T-helper 2 cell (primary cell): ENCODE measurements at regions not wholly inside any gene's neighbourhood (a gene's known extent, or its start where the extent isn't known, plus 50 kb on each side); places are given as distances from the start of the nearest gene placed in this dataset.

Experiments used
- DNase-seq, 5 experiments: peaks; one replicate each; pipeline versions ENCODE4 v3.0.0 to v3.0.0-alpha.2; 2012 to 2022

- no peak for DNase-seq
Observed at GRCh38 chr7:81606078-81606863, 163.6 kb downstream of the HGF start.

GRCh38 chr7:81605493-81605892 is 164.4 kb downstream of the HGF start:
- DNase-seq = no peak

GRCh38 chr7:81604808-81605174 is 165.1 kb downstream of the HGF start:
- no peak for DNase-seq

DNA sequence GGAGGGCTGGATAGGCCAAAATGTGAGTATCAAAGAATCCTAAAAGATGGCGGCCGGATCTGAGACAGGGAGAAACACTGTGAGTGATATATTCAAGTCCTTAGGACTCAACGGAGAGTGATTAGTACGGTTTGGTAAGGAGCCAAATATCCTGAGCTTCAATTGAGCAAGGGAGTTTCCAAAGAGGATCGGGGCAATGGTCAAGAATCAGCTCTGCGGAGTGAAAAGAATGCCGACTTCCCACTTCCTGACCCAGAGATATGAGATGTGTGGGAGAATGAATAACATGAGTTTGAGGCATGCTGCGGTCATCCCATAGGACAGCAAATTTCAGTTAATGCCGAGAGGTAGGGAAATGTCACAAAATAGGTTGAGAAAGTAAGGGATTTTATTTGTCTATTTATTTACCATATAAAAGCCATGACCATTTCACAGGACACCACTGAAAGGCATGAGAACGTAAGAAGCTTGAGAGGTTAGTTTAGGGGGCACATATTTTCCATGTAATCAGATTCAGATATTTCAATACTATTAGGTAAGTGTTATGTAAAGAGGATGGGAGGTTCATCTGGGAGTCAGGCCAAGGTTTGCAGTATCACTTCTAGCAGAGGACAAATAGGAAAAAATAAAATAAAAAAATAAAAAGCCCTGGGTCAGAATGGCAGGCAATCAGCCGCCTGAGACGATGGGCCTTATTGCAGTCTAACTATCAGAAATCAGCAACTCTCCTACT is 165.6 kb downstream of the HGF start:
- DNase-seq = no peak

- DNase-seq = no peak
Observed at GRCh38 chr7:81600608-81601007, 169.2 kb downstream of the HGF start.

DNA sequence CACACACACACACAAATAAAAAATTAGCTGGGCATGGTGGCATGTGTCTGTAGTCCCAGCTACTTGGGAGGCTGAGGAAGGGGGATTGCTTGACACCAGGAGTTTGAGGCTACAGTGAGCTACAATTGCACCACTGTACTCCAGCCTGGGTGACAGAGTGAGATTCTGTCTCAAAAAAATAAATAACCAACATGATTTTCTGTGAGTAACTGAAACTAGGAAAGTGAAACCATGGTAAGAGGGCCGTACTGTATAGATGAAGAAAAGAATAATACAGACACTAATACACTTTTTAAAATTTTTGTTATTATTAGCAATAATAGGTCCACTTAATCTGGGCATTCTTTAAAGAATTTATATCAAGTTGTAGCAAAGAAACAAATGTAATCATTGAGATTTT is 170.9 kb downstream of the HGF start:
- no peak for DNase-seq

GRCh38 chr7:81594767-81595166 is 175.1 kb downstream of the HGF start:
- no peak for DNase-seq

DNA sequence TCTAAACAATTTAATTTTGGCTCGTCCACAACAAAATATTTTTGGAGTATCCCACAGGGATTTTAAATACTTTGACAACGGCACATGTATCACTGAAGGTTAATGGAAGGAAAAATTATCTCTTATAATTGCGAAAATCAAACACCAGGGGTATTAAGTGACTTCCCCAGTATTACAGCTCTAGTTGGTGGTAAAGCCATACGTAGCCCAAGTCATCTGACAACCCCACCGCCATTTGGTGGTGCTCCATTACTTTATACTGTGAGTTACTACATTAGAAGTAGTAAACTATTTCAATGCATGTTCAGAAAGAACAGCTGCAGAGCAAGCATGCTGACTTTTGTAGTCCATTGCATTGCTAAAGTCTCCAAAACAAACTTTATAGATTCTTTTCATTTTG is 179.7 kb downstream of the HGF start:
- DNase-seq = no peak

DNA sequence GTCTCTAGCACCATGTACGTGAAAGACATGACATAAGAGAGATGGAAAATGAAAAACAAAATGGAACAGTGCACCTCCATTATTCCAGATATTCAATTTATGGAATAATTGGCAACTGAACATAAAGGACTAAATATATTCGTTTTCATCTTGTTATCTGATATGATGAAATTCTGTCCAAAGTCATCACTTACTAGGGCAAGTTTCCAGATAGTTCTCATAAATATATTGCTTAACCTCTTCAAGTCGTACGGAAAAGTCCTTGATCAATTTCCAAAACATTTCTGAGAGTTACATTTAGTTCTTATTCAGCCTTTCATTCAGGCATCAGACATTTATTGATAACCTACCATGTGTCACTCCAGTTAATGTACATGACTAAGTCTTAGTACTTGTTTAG is 185.2 kb downstream of the HGF start:
- no peak for DNase-seq

DNA sequence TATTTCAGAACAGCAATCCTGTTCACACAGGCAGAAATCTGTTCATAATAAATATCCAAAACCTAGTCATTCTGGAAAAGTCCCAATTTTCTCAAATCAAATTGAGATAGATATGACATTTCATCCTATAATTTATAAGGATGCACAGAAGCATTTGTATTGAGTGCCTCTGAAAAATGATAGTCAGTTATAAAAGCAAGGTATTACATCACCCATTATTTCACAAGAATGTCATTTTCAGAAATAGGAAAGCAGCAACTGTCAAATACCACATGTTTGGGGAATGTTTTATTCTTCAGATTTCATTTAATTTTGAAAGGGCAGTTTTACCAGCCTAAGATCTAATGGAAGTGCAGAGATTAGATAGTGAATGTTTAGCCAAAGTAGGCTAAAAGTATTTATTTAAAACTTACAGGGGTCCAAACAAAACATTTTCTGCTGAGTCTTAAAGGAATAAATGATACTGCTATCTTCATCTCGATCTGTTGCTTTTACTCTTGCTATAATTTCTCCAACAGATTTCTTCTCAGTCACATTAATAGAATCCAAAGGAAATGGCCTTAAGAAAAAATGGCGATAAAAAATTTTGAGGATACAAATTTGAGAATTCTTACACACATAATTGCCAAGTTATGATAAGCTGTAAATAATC is 185.8 kb downstream of the HGF start:
- no peak for DNase-seq

DNA sequence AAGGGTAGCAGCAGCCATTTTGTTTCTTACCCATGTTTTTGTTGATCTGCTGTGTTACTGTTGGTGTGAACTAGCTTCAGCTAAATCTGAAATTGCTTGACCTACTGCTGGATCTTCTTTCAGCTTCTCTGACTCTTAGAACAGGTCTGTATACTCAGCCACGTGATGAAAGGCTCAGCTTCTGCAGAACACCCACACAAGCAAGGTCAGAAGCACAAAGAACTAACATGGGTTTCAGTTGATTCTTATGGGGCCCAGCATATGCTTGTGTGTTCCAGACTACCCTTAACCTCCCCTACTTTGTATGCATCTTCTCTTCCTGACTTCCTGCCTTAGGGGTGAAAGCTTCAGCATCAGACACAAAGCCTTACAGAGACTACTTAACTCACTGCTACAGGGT is 186.8 kb downstream of the HGF start:
- DNase-seq = no peak

- no peak for DNase-seq
Observed at GRCh38 chr7:81577642-81578340, 192.1 kb downstream of the HGF start.

GRCh38 chr7:81574723-81575326 is 195.0 kb downstream of the HGF start:
- no peak for DNase-seq

- DNase-seq = no peak
Observed at GRCh38 chr7:81573932-81574331, 195.9 kb downstream of the HGF start.

GRCh38 chr7:81573128-81573527 is 196.7 kb downstream of the HGF start:
- no peak for DNase-seq

GRCh38 chr7:81562581-81562980 is 207.3 kb downstream of the HGF start:
- no peak for DNase-seq

- DNase-seq = no peak
Observed at GRCh38 chr7:81560708-81561107, 209.1 kb downstream of the HGF start.

GRCh38 chr7:81549484-81550016 is 220.3 kb downstream of the HGF start:
- no peak for DNase-seq

DNA sequence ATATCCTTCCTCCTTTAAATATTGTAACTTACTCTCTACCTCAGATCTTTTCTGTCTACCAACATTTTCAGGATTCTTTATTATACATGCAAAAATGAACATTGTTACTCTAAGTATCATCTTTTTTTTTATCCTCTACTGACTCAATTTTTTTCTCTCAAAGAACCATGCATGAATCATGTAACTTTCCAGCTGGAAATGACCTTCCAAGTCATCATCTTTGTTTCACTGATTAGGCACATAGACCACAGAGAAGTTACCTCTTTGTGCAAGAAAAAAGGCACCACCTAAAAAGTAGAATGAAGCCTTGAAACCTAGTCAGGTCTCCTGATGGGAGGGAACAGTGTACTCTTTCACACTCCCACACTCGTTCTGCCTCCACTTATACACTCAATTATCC is 234.9 kb downstream of the HGF start:
- no peak for DNase-seq

GRCh38 chr7:81534446-81534845 is 235.4 kb downstream of the HGF start:
- no peak for DNase-seq

DNA sequence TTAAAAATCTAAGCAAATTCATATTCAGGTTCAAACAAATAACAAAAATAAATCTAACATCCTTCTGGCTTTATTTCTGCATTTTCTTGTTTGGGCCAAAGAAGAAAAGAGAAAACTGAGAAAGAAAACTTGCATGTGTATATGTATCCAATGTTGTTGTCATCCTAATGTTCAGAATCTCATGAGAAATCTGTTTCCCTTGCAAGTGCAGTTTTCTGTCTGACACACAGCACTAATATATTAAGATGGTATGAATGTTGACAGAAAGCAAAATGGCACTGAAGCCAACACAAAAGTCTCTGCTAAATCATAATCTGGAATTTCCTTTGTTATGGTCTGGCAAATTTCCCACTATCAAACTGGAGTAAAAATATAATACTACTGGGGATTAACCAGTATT is 235.9 kb downstream of the HGF start:
- no peak for DNase-seq

- DNase-seq = no peak
Observed at GRCh38 chr7:81533426-81533825, 236.4 kb downstream of the HGF start.

GRCh38 chr7:81529785-81530184 is 240.1 kb downstream of the HGF start:
- no peak for DNase-seq
